ENCODE measurements at regions not wholly inside any gene's neighbourhood (a gene's known extent, or its start where the extent isn't known, plus 50 kb on each side); places are given as distances from the start of the nearest gene placed in this dataset.
"Not testable (repeated sequence)": the region's sequence is repeated elsewhere in the genome, so short reads cannot be mapped to it uniquely, and the experiment has no call there.

- DNase-seq (ENCODE audit: low read depth in 4 of 4, low spot score in 1 of 4), result no peak
Measured at GRCh38 chr13:61950828-61951227, 535.2 kb upstream of the PCDH20 start.

GRCh38 chr13:61944329-61944929 lies 528.8 kb upstream of the PCDH20 start:
- DNase-seq (ENCODE audit: low read depth in 4 of 4, low spot score in 1 of 4), result no peak

GRCh38 chr13:61935710-61936109 lies 520.1 kb upstream of the PCDH20 start:
- no peak for DNase-seq (ENCODE audit: low read depth in 4 of 4, low spot score in 1 of 4)

- no peak for DNase-seq (ENCODE audit: low read depth in 4 of 4, low spot score in 1 of 4)
Measured at GRCh38 chr13:61927648-61928047, 512.0 kb upstream of the PCDH20 start.

GRCh38 chr13:61918841-61919240 lies 503.2 kb upstream of the PCDH20 start:
- no peak for DNase-seq (ENCODE audit: low read depth in 4 of 4, low spot score in 1 of 4)

GRCh38 chr13:61916483-61916882 lies 500.8 kb upstream of the PCDH20 start:
- no peak for DNase-seq (ENCODE audit: low read depth in 4 of 4, low spot score in 1 of 4)

GRCh38 chr13:61913183-61913582 lies 497.5 kb upstream of the PCDH20 start:
- no peak for DNase-seq (ENCODE audit: low read depth in 4 of 4, low spot score in 1 of 4)

- DNase-seq (ENCODE audit: low read depth in 4 of 4, low spot score in 1 of 4), result no peak
Measured at GRCh38 chr13:61908906-61909615, 493.4 kb upstream of the PCDH20 start.

GRCh38 chr13:61905054-61905453 lies 489.4 kb upstream of the PCDH20 start:
- DNase-seq (ENCODE audit: low read depth in 4 of 4, low spot score in 1 of 4), result no peak

GRCh38 chr13:61901946-61902541 lies 486.4 kb upstream of the PCDH20 start:
- no peak for DNase-seq (ENCODE audit: low read depth in 4 of 4, low spot score in 1 of 4)

GRCh38 chr13:61900033-61900432 lies 484.4 kb upstream of the PCDH20 start:
- DNase-seq (ENCODE audit: low read depth in 4 of 4, low spot score in 1 of 4), result no peak

GRCh38 chr13:61898207-61898606 lies 482.6 kb upstream of the PCDH20 start:
- no peak for DNase-seq (ENCODE audit: low read depth in 4 of 4, low spot score in 1 of 4)

GRCh38 chr13:61891401-61891800 lies 475.8 kb upstream of the PCDH20 start:
- DNase-seq (ENCODE audit: low read depth in 4 of 4, low spot score in 1 of 4), result no peak

- DNase-seq (ENCODE audit: low read depth in 4 of 4, low spot score in 1 of 4), result no peak
Measured at GRCh38 chr13:61884830-61885229, 469.2 kb upstream of the PCDH20 start.

GRCh38 chr13:61880578-61881283 lies 465.1 kb upstream of the PCDH20 start:
- DNase-seq (ENCODE audit: low read depth in 4 of 4, low spot score in 1 of 4), result no peak

GRCh38 chr13:61878565-61878964 lies 462.9 kb upstream of the PCDH20 start:
- not testable (repeated sequence) for DNase-seq (ENCODE audit: low read depth in 4 of 4, low spot score in 1 of 4)

- no peak for DNase-seq (ENCODE audit: low read depth in 4 of 4, low spot score in 1 of 4)
Measured at GRCh38 chr13:61874970-61875579, 459.4 kb upstream of the PCDH20 start.

- DNase-seq (ENCODE audit: low read depth in 4 of 4, low spot score in 1 of 4), result no peak
Measured at GRCh38 chr13:61873717-61874116, 458.1 kb upstream of the PCDH20 start.

GRCh38 chr13:61857198-61857597 lies 441.5 kb upstream of the PCDH20 start:
- DNase-seq (ENCODE audit: low read depth in 4 of 4, low spot score in 1 of 4), result no peak

- DNase-seq (ENCODE audit: low read depth in 4 of 4, low spot score in 1 of 4), result no peak
Measured at GRCh38 chr13:61852116-61852619, 436.5 kb upstream of the PCDH20 start.

GRCh38 chr13:61850794-61851193 lies 435.1 kb upstream of the PCDH20 start:
- DNase-seq (ENCODE audit: low read depth in 4 of 4, low spot score in 1 of 4), result no peak
